Keratinocyte (primary cell): ENCODE measurements at regions not wholly inside any gene's neighbourhood (a gene's known extent, or its start where the extent isn't known, plus 50 kb on each side); places are given as distances from the start of the nearest gene placed in this dataset.

Experiments used
- EZH2 ChIP-seq: IDR thresholded peaks from one replicate; pipeline ENCODE4 v1.6.1; 2012; ENCODE audit warnings: inconsistent platforms, mild to moderate bottlenecking, low read length, moderate library complexity
- TF ChIP-seq, protein P1 (sequence below), 3 experiments: IDR thresholded peaks in 1 of 3; conservative IDR thresholded peaks in 1 of 3; optimal IDR thresholded peaks in 1 of 3; 2 replicates in 2 of 3; 3 replicates in 1 of 3; pipeline versions ENCODE3 to v1.5.1; 2011; ENCODE audit warnings: low read length in 3 of 3, mild to moderate bottlenecking in 3 of 3, moderate library complexity in 2 of 3, control low read depth in 1 of 3, inconsistent platforms in 1 of 3; ENCODE audit not compliant: insufficient read depth in 2 of 3; ENCODE audit errors: extremely low read depth in 1 of 3

DNA sequence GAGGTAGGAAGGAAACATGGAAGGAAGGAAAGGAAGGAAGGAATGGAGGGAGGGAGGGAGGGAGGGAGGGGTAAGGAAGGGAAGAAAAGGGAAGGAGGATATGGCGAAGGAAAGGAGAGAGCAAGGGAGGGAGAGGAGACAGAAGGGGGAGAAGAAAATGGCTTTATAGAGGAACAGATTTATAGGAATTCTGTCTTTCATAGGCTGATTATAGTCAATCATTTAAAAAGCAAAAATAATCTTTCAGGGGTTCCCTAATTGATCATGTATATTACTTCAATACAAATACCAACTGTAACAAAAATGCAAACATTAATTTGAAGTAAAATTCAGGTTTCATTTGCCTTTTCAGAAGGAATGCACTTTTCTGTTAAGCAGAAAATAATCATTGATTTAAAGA, 519.1 kb downstream of the MDFIC start:
- TF ChIP-seq, protein P1, sequence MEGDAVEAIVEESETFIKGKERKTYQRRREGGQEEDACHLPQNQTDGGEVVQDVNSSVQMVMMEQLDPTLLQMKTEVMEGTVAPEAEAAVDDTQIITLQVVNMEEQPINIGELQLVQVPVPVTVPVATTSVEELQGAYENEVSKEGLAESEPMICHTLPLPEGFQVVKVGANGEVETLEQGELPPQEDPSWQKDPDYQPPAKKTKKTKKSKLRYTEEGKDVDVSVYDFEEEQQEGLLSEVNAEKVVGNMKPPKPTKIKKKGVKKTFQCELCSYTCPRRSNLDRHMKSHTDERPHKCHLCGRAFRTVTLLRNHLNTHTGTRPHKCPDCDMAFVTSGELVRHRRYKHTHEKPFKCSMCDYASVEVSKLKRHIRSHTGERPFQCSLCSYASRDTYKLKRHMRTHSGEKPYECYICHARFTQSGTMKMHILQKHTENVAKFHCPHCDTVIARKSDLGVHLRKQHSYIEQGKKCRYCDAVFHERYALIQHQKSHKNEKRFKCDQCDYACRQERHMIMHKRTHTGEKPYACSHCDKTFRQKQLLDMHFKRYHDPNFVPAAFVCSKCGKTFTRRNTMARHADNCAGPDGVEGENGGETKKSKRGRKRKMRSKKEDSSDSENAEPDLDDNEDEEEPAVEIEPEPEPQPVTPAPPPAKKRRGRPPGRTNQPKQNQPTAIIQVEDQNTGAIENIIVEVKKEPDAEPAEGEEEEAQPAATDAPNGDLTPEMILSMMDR (optimal IDR thresholded peaks at IDR 0.05 in 1 of 3, IDR thresholded peaks at IDR 0.05 in 1 of 3, conservative IDR thresholded peaks at IDR 0.05 in 1 of 3; ENCODE audit: extremely low read depth in 1 of 3, insufficient read depth in 2 of 3, low read length in 3 of 3) = no peak
- no peak for TF ChIP-seq EZH2
